ENCODE measurements at regions not wholly inside any gene's neighbourhood (a gene's known extent, or its start where the extent isn't known, plus 50 kb on each side); places are given as distances from the start of the nearest gene placed in this dataset.

GRCh38 chr9:26145938-26146337 is 467.7 kb upstream of the TUSC1 start:
- H3K36me3 ChIP-seq (ENCODE audit: insufficient read depth, low read length), result no peaks in the 10 kb centered on the region
- H3K27me3 ChIP-seq (ENCODE audit: control insufficient read depth in 1 of 2, insufficient read depth in 2 of 2, low read length in 2 of 2), result no peaks in the 10 kb centered on the region
- Mint-ChIP-seq H3K27ac (no peak overlapping the region), H3K4me3 (no peak overlapping the region), H3K9me3 (peaks cover 10% of the 10 kb centered on the region), H3K4me1 (ENCODE audit: low read depth) (no peaks in the 10 kb centered on the region), H3K36me3 (ENCODE audit: low read depth) (no peaks in the 10 kb centered on the region), H3K27me3 (no peaks in the 10 kb centered on the region)
- DNase-seq, result no peak
- no peak for ATAC-seq (ENCODE audit: poor library complexity)
- POLR2A ChIA-PET, result no interaction called here
- no peak overlapping the region for H3K4me3 ChIP-seq (ENCODE audit: low read length)
- no peak for TF ChIP-seq CTCF (IDR thresholded peaks at IDR 0.05)
- no peak overlapping the region for H3K27ac ChIP-seq (ENCODE audit: low read depth in 1 of 2, low read length in 2 of 2)
- peaks cover 0 to 4% of the 10 kb centered on the region in 2 experiments for H3K9me3 ChIP-seq (ENCODE audit: control insufficient read depth in 1 of 2, insufficient read depth in 1 of 2, low read length in 2 of 2)
- no peaks in the 10 kb centered on the region for H3K4me1 ChIP-seq (ENCODE audit: insufficient read depth, low read length)
- CTCF ChIA-PET, result no interaction called here
- intact Hi-C loops (cut with DNase I, micrococcal nuclease), result no loop called here

GRCh38 chr9:26142631-26143030 is 464.4 kb upstream of the TUSC1 start:
- Mint-ChIP-seq H3K4me3 (no peak overlapping the region), H3K36me3 (ENCODE audit: low read depth) (no peaks in the 10 kb centered on the region), H3K27me3 (no peaks in the 10 kb centered on the region), H3K27ac (no peak overlapping the region), H3K9me3 (peaks cover 5% of the 10 kb centered on the region), H3K4me1 (ENCODE audit: low read depth) (no peaks in the 10 kb centered on the region)
- no peaks in the 10 kb centered on the region for H3K27me3 ChIP-seq (ENCODE audit: control insufficient read depth in 1 of 2, insufficient read depth in 2 of 2, low read length in 2 of 2)
- no peak for TF ChIP-seq CTCF (IDR thresholded peaks at IDR 0.05)
- DNase-seq (no peak), ATAC-seq (ENCODE audit: poor library complexity) (no peak)
- intact Hi-C loops (cut with DNase I, micrococcal nuclease), result no loop called here
- H3K36me3 ChIP-seq (ENCODE audit: insufficient read depth, low read length), result no peaks in the 10 kb centered on the region
- CTCF ChIA-PET, result no interaction called here
- peaks cover 0 to 4% of the 10 kb centered on the region in 2 experiments for H3K9me3 ChIP-seq (ENCODE audit: control insufficient read depth in 1 of 2, insufficient read depth in 1 of 2, low read length in 2 of 2)
- H3K4me1 ChIP-seq (ENCODE audit: insufficient read depth, low read length), result no peaks in the 10 kb centered on the region
- POLR2A ChIA-PET, result no interaction called here
- no peak overlapping the region for H3K4me3 ChIP-seq (ENCODE audit: low read length)
- no peak overlapping the region for H3K27ac ChIP-seq (ENCODE audit: low read depth in 1 of 2, low read length in 2 of 2)

GRCh38 chr9:26142201-26142600 is 464.0 kb upstream of the TUSC1 start:
- ChIA-PET CTCF (no interaction called here), POLR2A (no interaction called here)
- Mint-ChIP-seq H3K27ac (no peak overlapping the region), H3K4me3 (no peak overlapping the region), H3K36me3 (ENCODE audit: low read depth) (no peaks in the 10 kb centered on the region), H3K27me3 (no peaks in the 10 kb centered on the region), H3K4me1 (ENCODE audit: low read depth) (no peaks in the 10 kb centered on the region), H3K9me3 (peaks cover 5% of the 10 kb centered on the region)
- no peak for TF ChIP-seq CTCF (IDR thresholded peaks at IDR 0.05)
- H3K27me3 ChIP-seq (ENCODE audit: control insufficient read depth in 1 of 2, insufficient read depth in 2 of 2, low read length in 2 of 2), result no peaks in the 10 kb centered on the region
- no peak for DNase-seq
- peaks cover 0 to 8% of the 10 kb centered on the region in 2 experiments for H3K9me3 ChIP-seq (ENCODE audit: control insufficient read depth in 1 of 2, insufficient read depth in 1 of 2, low read length in 2 of 2)
- no peaks in the 10 kb centered on the region for H3K4me1 ChIP-seq (ENCODE audit: insufficient read depth, low read length)
- no peak overlapping the region for H3K4me3 ChIP-seq (ENCODE audit: low read length)
- intact Hi-C loops (cut with DNase I, micrococcal nuclease), result no loop called here
- no peaks in the 10 kb centered on the region for H3K36me3 ChIP-seq (ENCODE audit: insufficient read depth, low read length)
- H3K27ac ChIP-seq (ENCODE audit: low read depth in 1 of 2, low read length in 2 of 2), result no peak overlapping the region
- ATAC-seq (ENCODE audit: poor library complexity), result no peak

All from CD4-positive, alpha-beta T cell (primary cell).